Mammary epithelial cell (primary cell): ENCODE measurements at regions not wholly inside any gene's neighbourhood (a gene's known extent, or its start where the extent isn't known, plus 50 kb on each side); places are given as distances from the start of the nearest gene placed in this dataset.

Experiments
- EZH2 ChIP-seq: IDR thresholded peaks from 2 replicates; pipeline ENCODE4 v1.6.1; 2012; ENCODE audit warnings: low read length, inconsistent platforms, borderline replicate concordance
- TF ChIP-seq, protein P1 (sequence below), 2 donors: IDR thresholded peaks in 1 of 2; conservative IDR thresholded peaks in 1 of 2; 2 replicates each; pipeline ENCODE4 v1.5.1; 2011 to 2012; ENCODE audit warnings: inconsistent platforms in 2 of 2, low read length in 2 of 2, mild to moderate bottlenecking in 2 of 2, control low read depth in 1 of 2, low read depth in 1 of 2; ENCODE audit not compliant: insufficient read depth in 1 of 2; ENCODE audit errors: extremely low read depth in 1 of 2

DNA sequence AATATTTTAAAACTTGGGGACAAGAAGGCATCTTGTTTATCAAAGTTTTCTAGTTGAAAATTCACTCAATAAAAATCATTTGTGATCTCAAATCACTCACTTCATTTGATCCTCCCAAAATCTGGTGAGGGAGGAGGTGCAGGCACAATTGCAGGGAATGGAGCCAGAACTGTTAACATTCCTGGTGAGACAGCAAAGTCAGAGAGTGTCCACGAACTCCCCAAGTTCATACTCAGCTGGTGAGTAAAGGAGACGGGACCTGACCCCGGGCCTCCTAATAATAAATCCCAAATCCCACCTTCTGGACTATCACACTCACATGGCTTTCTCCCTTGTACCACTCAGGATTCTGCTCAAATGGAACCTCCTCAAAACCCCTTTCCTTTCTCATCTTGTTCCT is 252.3 kb upstream of the LRTM1 start:
- TF ChIP-seq, protein P1, sequence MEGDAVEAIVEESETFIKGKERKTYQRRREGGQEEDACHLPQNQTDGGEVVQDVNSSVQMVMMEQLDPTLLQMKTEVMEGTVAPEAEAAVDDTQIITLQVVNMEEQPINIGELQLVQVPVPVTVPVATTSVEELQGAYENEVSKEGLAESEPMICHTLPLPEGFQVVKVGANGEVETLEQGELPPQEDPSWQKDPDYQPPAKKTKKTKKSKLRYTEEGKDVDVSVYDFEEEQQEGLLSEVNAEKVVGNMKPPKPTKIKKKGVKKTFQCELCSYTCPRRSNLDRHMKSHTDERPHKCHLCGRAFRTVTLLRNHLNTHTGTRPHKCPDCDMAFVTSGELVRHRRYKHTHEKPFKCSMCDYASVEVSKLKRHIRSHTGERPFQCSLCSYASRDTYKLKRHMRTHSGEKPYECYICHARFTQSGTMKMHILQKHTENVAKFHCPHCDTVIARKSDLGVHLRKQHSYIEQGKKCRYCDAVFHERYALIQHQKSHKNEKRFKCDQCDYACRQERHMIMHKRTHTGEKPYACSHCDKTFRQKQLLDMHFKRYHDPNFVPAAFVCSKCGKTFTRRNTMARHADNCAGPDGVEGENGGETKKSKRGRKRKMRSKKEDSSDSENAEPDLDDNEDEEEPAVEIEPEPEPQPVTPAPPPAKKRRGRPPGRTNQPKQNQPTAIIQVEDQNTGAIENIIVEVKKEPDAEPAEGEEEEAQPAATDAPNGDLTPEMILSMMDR (conservative IDR thresholded peaks at IDR 0.05 in 1 of 2, IDR thresholded peaks at IDR 0.05 in 1 of 2; ENCODE audit: extremely low read depth in 1 of 2, insufficient read depth in 1 of 2, low read depth in 1 of 2, low read length in 2 of 2): no peak
- TF ChIP-seq EZH2: no peak
